ENCODE measurements at regions not wholly inside any gene's neighbourhood (a gene's known extent, or its start where the extent isn't known, plus 50 kb on each side); places are given as distances from the start of the nearest gene placed in this dataset.

DNA sequence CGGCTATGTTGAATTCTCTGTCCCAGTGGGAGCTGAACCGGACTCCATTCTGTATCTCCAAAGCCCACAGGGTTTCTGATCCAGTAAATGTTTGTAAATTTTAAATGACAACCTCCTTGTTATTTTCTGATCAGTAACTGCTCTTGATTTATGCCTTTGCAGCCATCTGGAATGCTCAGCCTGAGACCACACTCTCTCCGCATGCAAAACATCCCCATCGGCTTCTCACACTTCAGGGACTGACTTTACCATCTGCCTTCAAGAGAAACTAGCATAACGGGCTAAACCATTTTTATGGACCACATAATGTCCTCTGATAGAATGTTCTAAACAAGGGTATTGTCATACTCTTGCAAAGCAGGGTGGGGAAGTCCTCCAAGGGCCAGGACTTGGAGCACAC is 94.5 kb upstream of the FOXQ1 start:
- TF ChIP-seq POLR2A (IDR thresholded peaks at IDR 0.05; ENCODE audit: low read length) (no peak), GATA1 (IDR thresholded peaks at IDR 0.05; ENCODE audit: low read depth, low read length) (no peak)
